Fibroblast of skin of back (primary cell): ENCODE measurements at regions not wholly inside any gene's neighbourhood (a gene's known extent, or its start where the extent isn't known, plus 50 kb on each side); places are given as distances from the start of the nearest gene placed in this dataset.

Experiments
- DNase-seq: peaks from one replicate; pipeline ENCODE4 v3.0.0-alpha.2; 2013

GRCh38 chr6:90403489-90404381 is 107.1 kb upstream of the BACH2 start:
- peak; percentile 76 for DNase-seq

- no peak for DNase-seq
Measured at GRCh38 chr6:90402831-90403192, 106.2 kb upstream of the BACH2 start.

- DNase-seq: peak; percentile 32
Measured at GRCh38 chr6:90401933-90402830, 105.5 kb upstream of the BACH2 start.

DNA sequence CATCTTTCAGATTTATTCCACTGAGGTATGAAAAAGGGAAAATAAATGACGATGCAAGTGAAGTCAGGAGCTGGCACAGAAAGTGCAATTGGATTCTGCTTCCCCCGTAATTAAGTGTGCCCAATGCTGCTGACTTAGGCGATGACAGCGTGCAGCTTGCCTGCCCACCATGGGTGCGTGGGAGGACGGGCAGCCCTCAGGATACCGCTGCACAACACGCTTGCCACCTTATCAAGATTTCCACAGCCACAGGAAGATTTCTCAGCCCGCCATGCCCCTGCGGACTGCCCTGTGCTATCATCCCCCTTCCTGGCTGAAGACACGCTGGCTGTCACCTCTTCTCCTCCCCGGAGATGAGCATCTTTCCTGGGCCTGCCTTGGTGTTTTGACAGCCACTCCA is 103.3 kb upstream of the BACH2 start:
- no peak for DNase-seq

DNA sequence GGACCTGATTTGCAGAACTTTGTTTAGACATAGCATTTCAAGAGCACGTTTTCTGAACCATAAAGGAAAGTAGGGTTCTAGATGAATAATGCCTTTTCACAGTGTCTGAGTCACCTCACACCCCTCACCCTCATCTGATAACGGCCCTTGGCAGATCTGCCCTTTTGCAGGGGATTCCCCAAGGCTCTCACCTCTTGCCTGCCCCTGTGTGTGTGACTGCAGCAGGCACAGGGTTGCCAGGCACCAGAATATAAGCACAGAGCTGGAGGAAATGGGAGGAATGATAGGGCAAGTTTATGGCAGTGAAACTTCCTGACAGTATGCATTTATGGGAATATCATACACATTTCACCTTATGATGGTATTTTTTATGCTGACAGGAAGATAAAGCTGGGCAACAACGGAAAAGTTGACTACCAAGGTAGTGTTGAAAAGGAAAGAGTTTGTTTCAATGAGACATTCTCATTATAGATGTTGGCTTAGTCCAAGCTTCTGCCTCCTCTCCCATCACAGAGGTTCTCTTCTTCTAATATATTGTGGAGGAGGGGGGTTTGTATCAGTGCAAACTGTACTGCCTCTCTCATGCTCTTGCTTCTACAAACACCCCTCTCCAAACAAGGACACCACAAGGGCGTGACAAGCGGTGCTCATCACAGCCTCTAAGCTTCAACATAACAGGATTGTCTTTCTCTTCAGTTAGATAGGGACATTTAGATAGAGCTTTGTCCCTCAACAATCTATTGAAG is 101.5 kb upstream of the BACH2 start:
- DNase-seq: no peak

DNA sequence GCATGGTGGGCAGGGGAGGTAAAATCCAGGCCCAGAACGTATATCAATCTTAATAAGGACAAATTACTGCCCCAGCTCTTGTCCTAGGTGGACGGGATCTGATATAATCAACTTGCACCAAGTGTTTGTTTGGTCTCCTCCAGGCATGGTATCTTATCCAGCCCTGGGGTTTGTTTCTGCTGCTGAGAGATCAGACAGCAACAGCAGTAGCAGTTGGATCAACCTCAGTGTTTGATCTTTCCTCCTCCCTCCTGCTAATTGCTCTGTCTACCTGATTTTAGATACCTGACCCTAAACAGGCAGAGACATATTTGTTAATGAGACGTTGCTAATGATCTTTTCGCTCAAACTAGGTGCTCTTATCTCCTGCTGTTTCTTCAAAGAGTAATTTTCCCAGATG is 100.4 kb upstream of the BACH2 start:
- no peak for DNase-seq

- DNase-seq: peak; percentile 60
Measured at GRCh38 chr6:90393232-90393884, 96.7 kb upstream of the BACH2 start.

DNA sequence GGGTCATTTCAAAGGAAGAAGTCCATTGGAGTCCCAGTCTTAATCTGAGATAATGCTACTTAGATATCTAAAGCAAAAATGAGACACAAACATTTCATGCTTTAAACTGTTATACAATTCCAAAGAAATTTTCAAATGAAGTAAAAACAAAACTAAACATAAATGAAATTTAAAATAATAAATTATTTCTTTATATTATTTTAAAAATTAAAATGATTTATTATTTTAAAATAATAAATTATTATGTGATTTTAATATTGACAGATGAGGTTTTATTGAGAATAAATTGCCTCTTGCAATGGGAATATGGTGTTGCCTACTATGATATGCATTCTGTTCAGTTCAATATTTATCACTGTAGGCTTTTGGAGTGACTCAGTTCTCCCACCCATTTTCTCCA is 93.7 kb upstream of the BACH2 start:
- no peak for DNase-seq

GRCh38 chr6:90388395-90388794 is 91.8 kb upstream of the BACH2 start:
- no peak for DNase-seq

DNA sequence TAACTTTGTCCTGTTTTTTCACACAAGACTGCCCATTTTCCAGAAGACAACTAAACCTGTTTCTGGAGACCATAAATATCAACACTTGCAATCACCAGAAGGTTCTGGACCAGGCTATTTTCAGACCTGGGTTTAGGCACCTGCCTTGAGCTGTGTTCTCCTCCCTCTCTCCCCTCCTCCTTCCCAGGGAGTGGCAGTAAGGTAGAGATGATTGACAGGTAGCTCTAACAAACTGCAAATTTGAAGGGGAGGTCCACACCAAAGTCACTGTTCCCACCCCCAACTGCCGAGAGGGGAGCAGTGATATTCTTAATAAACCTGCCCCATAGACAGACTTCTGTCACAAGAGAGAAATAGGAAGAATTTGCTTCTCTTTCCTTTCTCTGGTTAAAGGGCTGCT is 91.2 kb upstream of the BACH2 start:
- no peak for DNase-seq

DNA sequence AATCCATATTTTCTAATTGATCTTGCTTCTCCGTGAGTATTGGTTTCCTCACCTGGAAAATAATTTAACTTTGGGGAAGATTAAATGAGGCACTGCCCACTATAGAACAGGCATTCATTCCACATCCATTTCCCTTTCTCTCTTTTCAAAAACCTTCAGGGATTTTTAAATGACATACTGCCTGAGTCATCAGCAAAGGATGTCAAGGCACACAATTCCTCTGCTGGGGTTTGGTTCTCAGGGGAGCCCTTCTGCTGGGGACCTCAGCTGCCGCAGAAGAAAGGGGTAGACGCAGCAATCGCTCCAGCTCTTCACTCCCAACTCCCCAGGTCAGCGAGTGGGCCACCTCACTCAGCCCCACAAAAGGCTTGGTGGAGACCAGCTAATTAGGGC is 90.7 kb upstream of the BACH2 start:
- DNase-seq: peak; percentile 60

DNA sequence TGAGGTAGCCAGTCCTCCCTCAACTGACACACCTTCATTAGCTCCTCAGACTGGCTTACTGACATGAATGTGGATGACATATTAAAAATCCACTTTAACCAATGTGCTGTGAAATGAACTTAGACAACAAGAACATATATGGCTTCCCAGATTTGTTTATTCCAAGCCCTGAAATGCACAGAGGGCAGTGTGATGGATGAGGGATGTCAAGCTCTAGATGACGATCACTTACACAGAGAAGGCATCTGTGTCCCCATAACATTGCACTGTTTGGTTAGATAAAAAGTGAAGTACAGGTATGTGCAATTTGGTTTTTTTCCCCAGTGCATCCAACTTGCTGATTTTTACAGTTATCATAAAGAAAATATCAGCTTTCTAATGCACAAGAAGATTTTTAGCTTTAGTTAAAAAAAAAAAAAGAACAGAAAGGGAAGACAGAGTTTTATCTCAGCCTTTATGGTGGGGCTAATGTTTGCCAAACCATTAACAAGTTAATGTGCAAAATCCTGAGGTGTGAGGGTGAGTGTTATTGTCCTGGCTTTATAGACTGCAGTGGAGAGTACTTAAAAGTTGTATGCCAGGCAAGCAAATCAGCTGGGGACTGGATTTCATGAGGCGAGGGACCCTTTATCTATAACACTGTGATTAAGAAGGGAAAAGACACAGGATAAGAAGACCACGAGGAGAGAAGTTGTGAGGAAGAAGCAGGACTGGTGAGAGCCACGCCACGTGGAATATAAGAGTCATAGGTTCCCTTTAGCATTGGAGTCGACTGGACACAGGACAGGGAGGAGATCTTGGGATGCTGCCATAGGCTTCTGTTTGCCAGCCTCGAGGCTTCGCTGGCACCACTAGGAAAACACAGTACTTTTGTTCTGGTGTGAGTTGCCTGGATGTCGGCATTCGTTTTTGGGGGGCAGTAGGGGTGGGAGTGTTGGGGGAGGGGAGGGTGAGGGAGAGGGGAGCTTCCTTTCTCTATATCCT is 90.0 kb upstream of the BACH2 start:
- DNase-seq: no peak

DNA sequence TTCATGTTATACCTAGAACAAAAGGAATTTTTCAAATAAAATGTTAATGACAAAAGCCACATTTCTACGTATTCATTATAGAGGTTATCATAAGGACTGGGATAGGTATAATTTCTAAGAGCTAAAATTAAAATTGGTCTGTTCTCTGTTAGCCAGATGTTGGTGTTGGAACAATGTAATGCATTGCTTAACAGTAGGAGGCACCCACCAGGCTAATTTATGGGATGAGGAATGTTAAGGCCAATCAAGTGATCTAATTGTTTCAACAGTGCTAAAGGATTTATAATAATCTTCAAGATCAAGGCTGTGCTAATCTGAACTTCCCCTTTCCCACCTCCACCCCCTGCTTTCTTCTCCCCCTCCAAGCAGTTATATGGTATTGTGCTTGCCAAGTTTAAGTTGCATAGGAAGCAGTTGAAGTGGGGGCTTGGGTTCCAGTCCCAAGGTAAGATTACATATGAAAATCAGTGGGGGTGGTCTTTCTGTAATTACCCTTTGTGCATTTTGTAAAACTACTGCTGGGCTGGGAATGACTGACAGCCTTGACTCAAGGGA is 89.2 kb upstream of the BACH2 start:
- no peak for DNase-seq

- no peak for DNase-seq
Measured at GRCh38 chr6:90384720-90385119, 88.1 kb upstream of the BACH2 start.

DNA sequence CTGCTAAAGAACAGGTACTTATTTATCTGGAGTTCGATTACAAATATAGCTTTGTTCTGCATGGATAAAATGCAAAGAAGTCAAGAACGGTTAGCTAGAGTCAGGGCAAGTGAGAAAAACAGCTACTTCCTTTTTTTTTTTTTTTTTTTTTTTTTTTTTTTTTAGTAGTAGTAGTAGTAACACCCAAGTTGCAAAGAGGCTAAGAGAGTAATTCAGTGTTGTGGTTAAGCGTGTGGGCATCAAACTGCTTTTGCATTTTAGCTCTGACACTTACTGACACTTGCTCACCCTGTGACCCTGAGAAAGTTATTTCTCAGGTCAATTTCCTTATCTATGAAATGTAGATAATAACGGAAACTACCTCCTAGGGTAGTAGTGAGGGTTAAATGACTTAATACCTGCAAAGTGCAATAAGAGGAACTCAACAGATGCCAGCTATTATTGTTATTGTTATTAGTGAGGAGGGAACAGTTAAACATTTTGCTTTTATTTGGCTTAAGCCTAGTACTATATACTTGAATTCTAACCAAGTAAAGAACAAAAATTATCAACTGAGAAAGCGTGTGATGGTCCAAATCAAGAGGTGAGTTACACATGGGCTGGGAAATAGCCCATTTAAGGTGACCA is 86.7 kb upstream of the BACH2 start:
- DNase-seq: no peak

GRCh38 chr6:90382760-90383159 is 86.1 kb upstream of the BACH2 start:
- no peak for DNase-seq

GRCh38 chr6:90375681-90376439 is 79.2 kb upstream of the BACH2 start:
- DNase-seq: peak; percentile 93

DNA sequence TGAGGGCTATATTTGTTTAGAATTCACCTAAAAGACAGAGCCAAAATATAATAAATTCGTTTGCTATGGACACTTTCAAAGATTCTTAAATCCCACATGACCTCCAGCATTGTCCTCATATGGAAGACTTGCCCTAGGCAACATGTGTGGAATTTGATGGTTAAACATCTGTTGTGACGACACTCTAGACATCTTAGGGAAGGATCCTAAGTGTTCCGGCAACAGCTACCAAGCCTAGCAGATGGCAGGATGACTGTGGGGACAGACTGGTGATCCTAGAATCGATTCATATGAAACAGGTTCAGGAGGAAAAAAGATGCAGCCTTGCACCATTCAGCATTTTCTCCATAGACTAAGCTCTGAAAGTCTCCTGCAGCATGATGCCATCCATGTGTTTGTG is 77.6 kb upstream of the BACH2 start:
- no peak for DNase-seq

DNA sequence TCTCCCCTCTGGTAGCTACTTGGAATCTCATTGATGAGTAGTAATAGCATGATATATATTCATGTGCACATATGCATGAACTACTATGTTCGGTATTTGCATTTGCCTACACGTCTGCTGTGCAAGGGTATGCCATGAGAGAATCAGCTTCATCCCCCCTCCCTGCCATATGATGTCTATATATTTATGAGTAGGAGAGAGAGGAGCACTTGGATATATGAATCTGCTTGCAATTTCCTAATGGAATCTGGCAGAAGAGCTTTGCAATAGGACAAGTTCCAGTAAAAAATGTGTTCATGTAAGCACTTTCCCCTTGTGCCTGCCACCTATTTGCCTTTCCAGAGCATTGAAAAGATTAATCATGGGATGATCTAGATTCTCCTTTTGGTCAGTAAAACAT is 76.2 kb upstream of the BACH2 start:
- DNase-seq: no peak

DNA sequence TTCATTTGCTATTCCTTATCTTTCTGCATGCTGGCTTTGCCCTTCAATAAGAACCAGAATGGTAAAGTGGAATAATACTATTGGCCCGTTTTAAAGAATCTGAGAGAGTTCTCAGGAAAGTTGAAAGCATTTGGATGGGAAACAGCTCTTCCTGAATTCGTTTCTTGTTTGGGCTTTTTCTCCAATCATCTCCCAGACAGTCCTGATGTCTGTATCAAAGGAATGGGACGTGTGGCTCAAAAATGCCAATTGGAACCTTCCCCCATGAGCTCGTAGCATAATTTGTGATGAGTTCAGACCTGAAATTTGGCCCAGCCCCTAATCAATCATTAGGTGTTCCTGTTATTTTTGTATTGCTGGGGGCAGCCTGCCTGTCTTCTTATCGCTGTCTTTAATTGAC is 75.8 kb upstream of the BACH2 start:
- no peak for DNase-seq
